Stomach (tissue), 8 donors: ENCODE measurements at regions not wholly inside any gene's neighbourhood (a gene's known extent, or its start where the extent isn't known, plus 50 kb on each side); places are given as distances from the start of the nearest gene placed in this dataset.

Experiments used
- DNase-seq, 2 donors: peaks; one replicate each; pipeline versions ENCODE4 v3.0.0 to v3.0.0-alpha.2; 2013 to 2019
- H3K27ac ChIP-seq, 5 donors: fragments of 200-600 bp in 4 of 5; sonication (generic) in 4 of 5; one replicate each; pipeline ENCODE4 v1.5.1; 2013 to 2019; ENCODE audit warnings: mild to moderate bottlenecking in 1 of 5, moderate library complexity in 1 of 5
- H3K27me3 ChIP-seq, 3 donors: fragments of 200-600 bp; sonication (generic); one replicate each; pipeline ENCODE4 v1.5.1; 2017 to 2019; ENCODE audit warnings: mixed run types in 1 of 3
- H3K36me3 ChIP-seq, 4 donors: fragments of 200-600 bp; sonication (generic); 1 replicate in 3 of 4; 2 replicates in 1 of 4; pipeline ENCODE4 v1.5.1; 2016 to 2019
- H3K4me1 ChIP-seq, 4 donors: fragments of 200-600 bp; sonication (generic); one replicate each; pipeline ENCODE4 v1.5.1; 2016 to 2019
- H3K4me3 ChIP-seq, 4 donors: fragments of 200-600 bp; sonication (generic) in 3 of 4; one replicate each; pipeline ENCODE4 v1.5.1; 2016 to 2019; ENCODE audit warnings: mild to moderate bottlenecking in 1 of 4
- H3K9me3 ChIP-seq, 4 donors: fragments of 200-600 bp; sonication (generic); one replicate each; pipeline ENCODE4 v1.5.1; 2016 to 2019
- EP300 ChIP-seq: sonication (generic); formaldehyde crosslinking; IDR thresholded peaks from one replicate; pipeline ENCODE4 v1.6.1; 2017; ENCODE audit warnings: antibody characterized with exemption
- POLR2A ChIP-seq, 4 donors: fragments of 450-650 bp; IDR thresholded peaks; one replicate each; pipeline ENCODE4 v1.6.1; 2016; ENCODE audit warnings: antibody characterized with exemption in 4 of 4, control low read depth in 2 of 4, mild to moderate bottlenecking in 1 of 4, moderate library complexity in 1 of 4
- POLR2AphosphoS5 ChIP-seq, 3 donors: sonication (generic); formaldehyde crosslinking; IDR thresholded peaks; one replicate each; pipeline ENCODE4 v1.6.1; 2016; ENCODE audit warnings: antibody characterized with exemption in 3 of 3
- WGBS, 5 donors: extraction: QIAGEN DNeasy Blood & Tissue Kit in 3 of 5; methylation state at CpG; one replicate each; pipeline versions ENCODE4 v1.1.5 to v1.1.7; 2013 to 2018; 5-methylcytosine and 5-hydroxymethylcytosine counted together
- intact Hi-C: fragments of 100-400 bp; cut with DNase I; formaldehyde crosslinking; loops from one replicate; pipeline ENCODE4 v1.15.1; 2023; ENCODE audit warnings: low total_unique reads
- TF ChIP-seq, protein P1 (sequence below), 7 experiments: fragments of 450-650 bp in 4 of 7; fragments of 200-600 bp in 3 of 7; sonication (generic) in 3 of 7; IDR thresholded peaks; one replicate each; pipeline ENCODE4 v1.5.1; 2016 to 2019; ENCODE audit warnings: antibody characterized with exemption in 7 of 7, control low read depth in 2 of 7, mild to moderate bottlenecking in 1 of 7
- donor health status: healthy with polysubstance abuse.
- donor health status: Bipolar disorder and iron deficiency.
- donor health status: healthy.

- TF ChIP-seq, protein P1, sequence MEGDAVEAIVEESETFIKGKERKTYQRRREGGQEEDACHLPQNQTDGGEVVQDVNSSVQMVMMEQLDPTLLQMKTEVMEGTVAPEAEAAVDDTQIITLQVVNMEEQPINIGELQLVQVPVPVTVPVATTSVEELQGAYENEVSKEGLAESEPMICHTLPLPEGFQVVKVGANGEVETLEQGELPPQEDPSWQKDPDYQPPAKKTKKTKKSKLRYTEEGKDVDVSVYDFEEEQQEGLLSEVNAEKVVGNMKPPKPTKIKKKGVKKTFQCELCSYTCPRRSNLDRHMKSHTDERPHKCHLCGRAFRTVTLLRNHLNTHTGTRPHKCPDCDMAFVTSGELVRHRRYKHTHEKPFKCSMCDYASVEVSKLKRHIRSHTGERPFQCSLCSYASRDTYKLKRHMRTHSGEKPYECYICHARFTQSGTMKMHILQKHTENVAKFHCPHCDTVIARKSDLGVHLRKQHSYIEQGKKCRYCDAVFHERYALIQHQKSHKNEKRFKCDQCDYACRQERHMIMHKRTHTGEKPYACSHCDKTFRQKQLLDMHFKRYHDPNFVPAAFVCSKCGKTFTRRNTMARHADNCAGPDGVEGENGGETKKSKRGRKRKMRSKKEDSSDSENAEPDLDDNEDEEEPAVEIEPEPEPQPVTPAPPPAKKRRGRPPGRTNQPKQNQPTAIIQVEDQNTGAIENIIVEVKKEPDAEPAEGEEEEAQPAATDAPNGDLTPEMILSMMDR (IDR thresholded peaks at IDR 0.05): no peak
- TF ChIP-seq POLR2A (IDR thresholded peaks at IDR 0.05) (no peak), EP300 (no peak), POLR2AphosphoS5 (IDR thresholded peaks at IDR 0.05) (no peak)
- no peak for DNase-seq
- Histone ChIP-seq H3K9me3 (no peaks in the 10 kb centered on the region), H3K27me3 (no peaks in the 10 kb centered on the region), H3K4me1 (no peaks in the 10 kb centered on the region), H3K27ac (no peak overlapping the region), H3K36me3 (no peaks in the 10 kb centered on the region), H3K4me3 (no peak overlapping the region)
- 53 to 79% (median 64%) methylated on average over 4 of the region's 4 CpGs for WGBS, 5 donors
- intact Hi-C loops: no loop called here
Observed at GRCh38 chr13:74966275-74966674, 515.7 kb downstream of the TBC1D4 start.

DNA sequence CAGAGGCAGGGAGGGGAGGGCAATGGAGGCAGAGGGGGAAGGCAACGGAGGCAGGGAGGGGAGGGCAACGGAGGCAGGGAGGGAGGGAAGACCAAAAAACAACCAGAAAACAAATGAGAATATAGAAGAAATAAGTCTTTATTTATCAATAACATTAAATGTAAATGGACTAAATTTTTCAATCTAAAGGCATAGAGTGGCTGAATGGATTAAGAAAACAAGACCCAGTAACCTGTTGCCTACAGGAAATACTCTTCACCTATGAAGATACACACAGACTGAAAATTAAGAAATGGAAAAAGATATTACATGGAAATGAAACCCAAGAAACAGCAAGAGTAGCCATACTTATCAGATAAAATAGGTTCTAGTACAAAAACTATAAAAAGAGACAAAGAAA is 536.3 kb downstream of the TBC1D4 start:
- peaks cover 6 to 31% (median 17%) of the 10 kb centered on the region in 4 donors for H3K9me3 ChIP-seq
- H3K27ac ChIP-seq: no peak overlapping the region
- no peaks in the 10 kb centered on the region for H3K36me3 ChIP-seq
- intact Hi-C loops: no loop called here
- H3K4me1 ChIP-seq: no peaks in the 10 kb centered on the region
- no peak for TF ChIP-seq POLR2A (IDR thresholded peaks at IDR 0.05)
- TF ChIP-seq, protein P1 (IDR thresholded peaks at IDR 0.05): no peak
- TF ChIP-seq EP300: no peak
- no peak for TF ChIP-seq POLR2AphosphoS5 (IDR thresholded peaks at IDR 0.05)
- no peaks in the 10 kb centered on the region for H3K27me3 ChIP-seq
- H3K4me3 ChIP-seq: no peak overlapping the region
- no peak for DNase-seq
- 65 to 90% (median 88%) methylated on average over 2 of the region's 2 CpGs for WGBS, 5 donors

DNA sequence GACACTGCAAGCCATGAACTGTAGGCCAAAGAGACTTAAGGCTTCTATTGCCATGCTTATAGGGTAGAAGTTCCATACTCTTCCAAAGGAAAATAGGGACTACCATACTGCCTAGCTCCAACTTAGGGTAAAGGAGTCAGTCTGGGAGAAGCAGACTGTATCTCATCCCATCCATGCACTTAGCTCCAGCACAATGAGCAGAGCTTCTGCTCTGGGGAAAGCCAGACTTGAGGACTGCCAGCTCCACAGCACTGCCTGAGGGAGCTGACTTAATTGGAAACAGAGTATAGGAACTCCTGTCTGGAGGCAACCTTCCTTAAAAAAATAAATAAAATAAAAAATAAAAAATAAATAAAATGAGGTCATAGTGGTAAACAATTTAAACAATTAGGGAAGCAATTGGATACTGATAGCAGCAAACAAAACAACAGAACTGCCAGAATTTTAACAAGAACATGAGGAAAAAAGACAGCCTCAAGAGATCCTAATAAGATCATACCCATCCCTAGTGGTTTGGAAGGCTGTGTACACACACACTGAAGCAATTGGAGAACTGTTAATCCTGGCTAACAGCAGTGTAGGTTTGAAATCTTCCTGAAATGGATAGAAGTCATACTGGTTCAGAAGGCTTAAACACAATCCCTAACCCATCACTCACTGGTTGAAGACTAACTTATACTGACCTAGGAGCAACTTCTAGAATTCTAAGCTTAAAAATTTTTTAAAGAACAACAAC is 550.1 kb downstream of the TBC1D4 start:
- Histone ChIP-seq H3K4me1 (no peaks in the 10 kb centered on the region), H3K9me3 (peaks cover 0 to 16% (median 0%) of the 10 kb centered on the region in 4 donors), H3K36me3 (no peaks in the 10 kb centered on the region), H3K27ac (no peak overlapping the region), H3K4me3 (no peak overlapping the region), H3K27me3 (no peaks in the 10 kb centered on the region)
- TF ChIP-seq EP300 (no peak), POLR2AphosphoS5 (IDR thresholded peaks at IDR 0.05) (no peak), POLR2A (IDR thresholded peaks at IDR 0.05) (no peak)
- TF ChIP-seq, protein P1 (IDR thresholded peaks at IDR 0.05): no peak
- intact Hi-C loops: no loop called here
- DNase-seq: no peak

DNA sequence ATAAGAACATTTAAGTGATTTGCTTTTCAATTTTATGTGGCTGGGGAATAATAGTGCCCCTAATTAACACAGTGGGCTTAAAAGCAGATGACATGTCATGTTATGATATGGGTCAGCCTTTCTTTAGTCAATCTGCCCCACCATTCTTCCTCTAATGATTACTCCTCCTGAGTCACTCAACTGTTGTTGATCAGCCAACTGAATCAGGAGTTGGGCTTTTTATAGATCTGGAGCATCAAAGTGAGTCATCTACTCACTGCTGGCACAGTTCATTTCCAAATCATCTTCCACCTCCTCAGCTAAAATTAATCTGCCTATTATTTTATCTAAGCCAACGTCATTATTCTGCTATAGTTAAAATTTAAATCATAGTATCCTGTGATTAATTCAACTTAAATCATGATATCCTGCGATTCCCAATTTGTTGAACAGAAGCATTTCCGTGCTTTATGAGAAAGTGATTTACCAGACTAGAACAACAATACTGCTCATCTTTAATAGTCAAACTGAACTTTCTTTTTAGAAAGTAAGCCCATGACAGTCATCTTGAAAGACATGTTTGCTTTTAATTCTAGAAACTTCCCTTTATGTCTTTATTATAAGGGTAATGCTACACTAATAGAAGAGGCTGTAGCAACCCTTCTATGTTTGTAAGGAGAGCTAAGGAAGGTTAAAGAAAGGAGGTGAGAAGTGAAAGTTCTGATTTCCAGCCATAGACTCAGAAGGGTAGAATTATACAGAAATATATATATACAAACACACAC is 551.4 kb downstream of the TBC1D4 start:
- no peak overlapping the region for H3K4me3 ChIP-seq
- H3K36me3 ChIP-seq: no peaks in the 10 kb centered on the region
- intact Hi-C loops: no loop called here
- H3K27me3 ChIP-seq: no peaks in the 10 kb centered on the region
- peaks cover 0 to 12% (median 0%) of the 10 kb centered on the region in 4 donors for H3K9me3 ChIP-seq
- WGBS, 5 donors: 75 to 85% (median 82%) methylated on average over 3 of the region's 3 CpGs
- no peak for DNase-seq
- no peaks in the 10 kb centered on the region for H3K4me1 ChIP-seq
- TF ChIP-seq POLR2A (IDR thresholded peaks at IDR 0.05) (no peak), EP300 (no peak)
- TF ChIP-seq, protein P1 (IDR thresholded peaks at IDR 0.05): no peak
- no peak overlapping the region for H3K27ac ChIP-seq
